ENCODE measurements at regions not wholly inside any gene's neighbourhood (a gene's known extent, or its start where the extent isn't known, plus 50 kb on each side); places are given as distances from the start of the nearest gene placed in this dataset.
"Not testable (repeated sequence)": the region's sequence is repeated elsewhere in the genome, so short reads cannot be mapped to it uniquely, and the experiment has no call there.

DNA sequence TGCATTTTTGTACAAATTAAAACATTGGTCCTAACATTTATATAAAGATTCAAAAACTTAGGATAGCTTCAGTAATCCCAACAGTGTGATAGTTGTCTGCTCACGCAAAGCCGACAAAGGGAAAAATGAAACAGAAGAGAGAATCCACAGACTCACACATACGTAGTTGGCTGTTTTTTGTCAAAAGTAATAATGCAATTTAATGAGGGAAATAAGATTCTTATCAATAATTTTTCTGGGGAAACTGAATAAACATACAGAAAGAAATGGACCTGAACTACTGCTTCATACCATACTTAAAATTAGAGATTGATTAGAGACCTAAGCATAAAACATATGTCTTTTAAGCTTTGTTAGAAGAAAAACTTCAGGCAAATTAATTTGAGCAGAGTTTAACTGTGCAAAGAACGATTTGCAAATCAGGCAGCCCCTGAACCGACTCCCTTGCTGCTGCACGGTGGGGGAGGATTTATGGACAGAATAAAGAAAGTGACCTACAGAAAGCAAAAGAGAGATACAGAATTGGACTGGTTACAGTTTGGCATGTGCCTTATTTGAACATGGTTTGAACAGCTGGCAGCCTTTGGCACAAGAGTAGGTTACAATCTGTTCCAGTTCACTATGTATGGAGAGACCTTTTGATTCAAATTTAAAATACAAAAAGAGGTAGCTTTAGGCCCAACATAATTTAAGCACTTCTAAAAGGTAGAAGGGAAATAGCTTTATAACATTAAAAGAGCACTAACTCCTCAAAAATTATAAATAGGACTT lies 64.9 kb upstream of the CTSV start:
- not testable (repeated sequence) for DNase-seq (ENCODE audit: low read depth)

- DNase-seq (ENCODE audit: low read depth): not testable (repeated sequence)
Measured at GRCh38 chr9:97099540-97099939, 60.6 kb upstream of the CTSV start.

- DNase-seq (ENCODE audit: low read depth): no peak
Measured at GRCh38 chr9:97096793-97097192, 57.9 kb upstream of the CTSV start.

GRCh38 chr9:97089361-97089760 lies 50.4 kb upstream of the CTSV start:
- DNase-seq (ENCODE audit: low read depth): not testable (repeated sequence)

All from stimulated activated CD4-positive, alpha-beta T cell treated with anti-CD3 and anti-CD28 coated beads, Interleukin-2, amount 100 ng/mL, for 4 hours (primary cell).